OCI-LY1 (cell line): ENCODE measurements at regions not wholly inside any gene's neighbourhood (a gene's known extent, or its start where the extent isn't known, plus 50 kb on each side); places are given as distances from the start of the nearest gene placed in this dataset.
"Not testable (repeated sequence)": the region's sequence is repeated elsewhere in the genome, so short reads cannot be mapped to it uniquely, and the experiment has no call there.

Experiments
- H2AFZ ChIP-seq: fragments of 200-600 bp; sonication (generic), shearing (Covaris generic); 2 replicates; pipeline ENCODE4 v1.6.0; 2014; ENCODE audit warnings: antibody characterized with exemption, mild to moderate bottlenecking, low read length
- H3F3A ChIP-seq: fragments of 200-600 bp; sonication (generic), shearing (Covaris generic); 2 replicates; pipeline ENCODE4 v1.6.0; 2014; ENCODE audit warnings: mild to moderate bottlenecking, antibody characterized with exemption, low read length, moderate library complexity; ENCODE audit not compliant: insufficient read depth
- H3K27ac ChIP-seq: fragments of 200-600 bp; sonication (generic); 2 replicates; pipeline ENCODE4 v1.5.1; 2014; ENCODE audit warnings: low read length, mixed run types, mild to moderate bottlenecking, low read depth; ENCODE audit not compliant: poor library complexity, severe bottlenecking
- H3K27me3 ChIP-seq: fragments of 200-600 bp; sonication (generic); 2 replicates; pipeline ENCODE4 v1.6.0; 2014; ENCODE audit warnings: antibody characterized with exemption, mild to moderate bottlenecking, low read length, moderate library complexity; ENCODE audit not compliant: insufficient read depth
- H3K36me3 ChIP-seq: fragments of 200-600 bp; sonication (generic); 2 replicates; pipeline ENCODE4 v1.6.1; 2014; ENCODE audit warnings: mild to moderate bottlenecking, antibody characterized with exemption, low read length, moderate library complexity, mixed read lengths; ENCODE audit not compliant: insufficient read depth
- H3K4me1 ChIP-seq: fragments of 200-600 bp; sonication (generic); 2 replicates; pipeline ENCODE4 v1.5.1; 2014; ENCODE audit warnings: mild to moderate bottlenecking, low read length, moderate library complexity; ENCODE audit not compliant: insufficient read depth, severe bottlenecking
- H3K4me2 ChIP-seq: fragments of 200-600 bp; sonication (generic), shearing (Covaris generic); 2 replicates; pipeline ENCODE4 v1.6.1; 2014; ENCODE audit warnings: low read length
- H3K4me3 ChIP-seq: fragments of 200-600 bp; sonication (generic); 2 replicates; pipeline ENCODE4 v1.5.1; 2014; ENCODE audit warnings: low read length, low read depth, mild to moderate bottlenecking, mixed read lengths; ENCODE audit not compliant: poor library complexity, severe bottlenecking
- H3K79me2 ChIP-seq: fragments of 200-600 bp; shearing (Covaris generic); 2 replicates; pipeline ENCODE4 v1.6.1; 2016; ENCODE audit warnings: mixed run types, low read length, mixed read lengths; ENCODE audit not compliant: insufficient read depth
- H3K9ac ChIP-seq: fragments of 200-600 bp; sonication (generic), shearing (Covaris generic); 2 replicates; pipeline ENCODE4 v1.6.1; 2014; ENCODE audit warnings: mild to moderate bottlenecking, low read length, mixed read lengths
- H3K9me2 ChIP-seq: fragments of 200-600 bp; sonication (generic), shearing (Covaris generic); 2 replicates; pipeline ENCODE4 v1.6.1; 2014; ENCODE audit warnings: low read depth, mild to moderate bottlenecking, low read length, mixed read lengths
- H3K9me3 ChIP-seq: fragments of 200-600 bp; shearing (Covaris generic); 2 replicates; pipeline ENCODE4 v1.6.1; 2014; ENCODE audit warnings: low read length, mixed read lengths
- H4K20me1 ChIP-seq: fragments of 200-600 bp; sonication (generic), shearing (Covaris generic); 2 replicates; pipeline ENCODE4 v1.6.0; 2016; ENCODE audit warnings: mild to moderate bottlenecking, low read length; ENCODE audit not compliant: insufficient read depth
- EZH2 ChIP-seq: fragments of 200-600 bp; sonication (generic), shearing (Covaris generic); IDR thresholded peaks from 2 replicates; pipeline ENCODE4 v1.8.0; 2017; ENCODE audit warnings: borderline replicate concordance, mixed run types, mild to moderate bottlenecking, antibody characterized with exemption, low read length, moderate library complexity, mixed read lengths
- TF ChIP-seq, protein P1 (sequence below): fragments of 200-600 bp; sonication (generic), shearing (Covaris generic); IDR thresholded peaks from 2 replicates; pipeline ENCODE4 v1.5.1; 2017; ENCODE audit warnings: mild to moderate bottlenecking, antibody characterized with exemption, low read length, moderate library complexity, mixed read lengths

DNA sequence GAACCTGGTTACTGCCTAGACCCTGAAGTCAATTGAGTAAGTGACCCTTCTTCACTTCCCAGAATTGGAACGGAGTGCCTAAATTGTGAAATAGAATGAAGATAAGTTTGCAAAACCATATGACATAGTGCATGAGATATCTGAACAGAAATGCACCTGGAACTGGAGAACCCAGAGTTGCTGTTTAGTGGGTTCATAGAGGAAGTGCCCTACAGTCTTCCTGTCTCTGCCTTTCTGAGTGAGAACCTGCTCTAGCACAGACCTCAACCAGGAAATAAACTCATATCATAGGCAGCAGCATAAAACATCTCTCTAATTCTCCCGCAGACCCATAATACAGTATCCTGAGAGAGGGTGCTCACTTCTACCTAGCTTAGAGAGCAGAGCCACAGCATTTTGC is 82.9 kb downstream of the EOMES start:
- no peaks in the 10 kb centered on the region for H4K20me1 ChIP-seq
- no peak overlapping the region for H3K9ac ChIP-seq
- H3K9me2 ChIP-seq = no peaks in the 10 kb centered on the region
- no peak overlapping the region for H2AFZ ChIP-seq
- TF ChIP-seq, protein P1, sequence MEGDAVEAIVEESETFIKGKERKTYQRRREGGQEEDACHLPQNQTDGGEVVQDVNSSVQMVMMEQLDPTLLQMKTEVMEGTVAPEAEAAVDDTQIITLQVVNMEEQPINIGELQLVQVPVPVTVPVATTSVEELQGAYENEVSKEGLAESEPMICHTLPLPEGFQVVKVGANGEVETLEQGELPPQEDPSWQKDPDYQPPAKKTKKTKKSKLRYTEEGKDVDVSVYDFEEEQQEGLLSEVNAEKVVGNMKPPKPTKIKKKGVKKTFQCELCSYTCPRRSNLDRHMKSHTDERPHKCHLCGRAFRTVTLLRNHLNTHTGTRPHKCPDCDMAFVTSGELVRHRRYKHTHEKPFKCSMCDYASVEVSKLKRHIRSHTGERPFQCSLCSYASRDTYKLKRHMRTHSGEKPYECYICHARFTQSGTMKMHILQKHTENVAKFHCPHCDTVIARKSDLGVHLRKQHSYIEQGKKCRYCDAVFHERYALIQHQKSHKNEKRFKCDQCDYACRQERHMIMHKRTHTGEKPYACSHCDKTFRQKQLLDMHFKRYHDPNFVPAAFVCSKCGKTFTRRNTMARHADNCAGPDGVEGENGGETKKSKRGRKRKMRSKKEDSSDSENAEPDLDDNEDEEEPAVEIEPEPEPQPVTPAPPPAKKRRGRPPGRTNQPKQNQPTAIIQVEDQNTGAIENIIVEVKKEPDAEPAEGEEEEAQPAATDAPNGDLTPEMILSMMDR = no peak
- TF ChIP-seq EZH2 = no peak
- no peaks in the 10 kb centered on the region for H3K4me1 ChIP-seq
- H3K9me3 ChIP-seq = no peaks in the 10 kb centered on the region
- no peak overlapping the region for H3K4me2 ChIP-seq
- no peaks in the 10 kb centered on the region for H3K79me2 ChIP-seq
- H3K4me3 ChIP-seq = no peak overlapping the region
- H3F3A ChIP-seq = no peaks in the 10 kb centered on the region
- H3K36me3 ChIP-seq = no peaks in the 10 kb centered on the region
- no peak overlapping the region for H3K27ac ChIP-seq
- no peaks in the 10 kb centered on the region for H3K27me3 ChIP-seq

DNA sequence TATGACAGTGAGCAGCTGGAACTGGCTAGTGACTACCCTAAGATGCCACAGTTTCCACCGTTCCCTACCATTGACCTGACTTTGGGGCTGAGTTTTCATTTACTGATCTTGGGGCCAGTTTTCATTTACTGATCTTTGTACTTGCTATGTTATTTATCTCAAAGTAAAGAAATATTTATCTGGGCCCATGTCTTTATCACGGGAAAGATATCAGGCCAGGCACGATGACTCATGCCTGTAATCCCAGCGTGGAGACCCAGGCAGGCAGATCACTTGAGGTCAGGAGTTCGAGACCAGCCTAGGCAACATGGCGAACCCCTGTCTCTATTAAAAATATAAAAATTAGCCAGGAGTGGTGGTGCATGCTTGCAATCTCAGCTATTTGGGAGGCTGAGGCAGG is 83.5 kb downstream of the EOMES start:
- no peaks in the 10 kb centered on the region for H3K4me1 ChIP-seq
- no peak overlapping the region for H3K9ac ChIP-seq
- H3K27ac ChIP-seq = no peak overlapping the region
- no peaks in the 10 kb centered on the region for H3K36me3 ChIP-seq
- H3K9me2 ChIP-seq = no peaks in the 10 kb centered on the region
- H3F3A ChIP-seq = no peaks in the 10 kb centered on the region
- TF ChIP-seq, protein P1 = no peak
- no peak for TF ChIP-seq EZH2
- no peak overlapping the region for H3K4me2 ChIP-seq
- H3K4me3 ChIP-seq = no peak overlapping the region
- H4K20me1 ChIP-seq = no peaks in the 10 kb centered on the region
- H3K27me3 ChIP-seq = no peaks in the 10 kb centered on the region
- no peaks in the 10 kb centered on the region for H3K79me2 ChIP-seq
- no peaks in the 10 kb centered on the region for H3K9me3 ChIP-seq
- no peak overlapping the region for H2AFZ ChIP-seq

DNA sequence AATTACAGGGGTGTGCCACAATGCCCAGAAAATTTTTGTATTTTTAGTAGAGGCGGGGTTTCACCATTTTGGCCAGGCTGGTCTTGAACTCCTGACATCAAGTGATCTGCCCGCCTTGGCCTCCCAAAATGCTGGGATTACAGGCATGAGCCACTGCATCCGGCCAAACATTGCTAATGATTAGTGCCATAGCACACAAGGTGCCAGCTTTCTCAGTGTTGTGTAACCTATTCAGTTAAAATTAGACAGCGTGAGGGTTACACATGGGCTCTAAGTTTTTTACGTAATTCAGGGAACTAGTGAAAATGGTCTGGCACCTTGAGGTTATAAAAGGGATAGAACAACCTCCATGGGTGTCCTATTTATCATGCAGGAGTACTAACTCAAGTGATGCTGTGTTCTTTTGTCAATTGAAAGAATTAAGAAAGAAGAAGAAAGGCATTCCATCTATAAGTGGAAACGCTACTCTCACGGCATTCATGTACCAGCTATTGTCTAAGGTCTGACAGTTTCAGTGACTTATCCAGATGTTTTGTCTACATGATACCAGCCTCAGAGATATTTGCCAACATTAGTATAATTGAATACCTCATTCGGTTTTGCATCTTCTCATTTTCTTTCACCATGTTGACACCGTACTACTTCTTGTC is 84.7 kb downstream of the EOMES start:
- Histone ChIP-seq H4K20me1 (no peaks in the 10 kb centered on the region), H3K4me3 (no peak overlapping the region), H3K27me3 (no peaks in the 10 kb centered on the region), H3K9ac (no peak overlapping the region), H3K4me2 (no peak overlapping the region), H3K27ac (no peak overlapping the region), H2AFZ (no peak overlapping the region), H3K79me2 (no peaks in the 10 kb centered on the region), H3K9me2 (no peaks in the 10 kb centered on the region), H3K4me1 (peaks cover 6% of the 10 kb centered on the region), H3F3A (no peaks in the 10 kb centered on the region), H3K36me3 (no peaks in the 10 kb centered on the region), H3K9me3 (no peaks in the 10 kb centered on the region)
- TF ChIP-seq, protein P1 = no peak
- no peak for TF ChIP-seq EZH2

DNA sequence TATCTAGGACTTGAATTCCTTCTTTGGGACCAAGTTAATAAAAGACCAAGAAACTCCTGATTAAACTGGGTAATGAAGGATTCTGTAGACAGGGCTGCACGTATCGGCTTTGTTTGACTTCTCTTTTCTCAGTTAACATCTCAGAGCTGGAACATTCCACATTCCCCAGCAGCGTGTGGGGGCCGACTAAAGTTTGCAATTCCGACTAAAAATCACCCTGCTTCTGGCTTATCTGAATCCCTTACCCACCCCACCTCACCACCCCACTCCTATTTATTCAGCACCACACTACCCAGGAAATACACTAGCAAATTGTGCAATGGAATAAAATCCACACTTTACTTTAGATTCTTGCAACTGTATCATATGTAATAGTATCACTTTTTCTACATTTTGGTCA is 87.1 kb downstream of the EOMES start:
- H3K4me3 ChIP-seq, H3K9me3 ChIP-seq, H3K36me3 ChIP-seq, H3K9me2 ChIP-seq, H3K79me2 ChIP-seq, H3K4me2 ChIP-seq, H4K20me1 ChIP-seq, H3K27ac ChIP-seq, H3K4me1 ChIP-seq, H3K27me3 ChIP-seq, H3K9ac ChIP-seq, H3F3A ChIP-seq, H2AFZ ChIP-seq: not testable (repeated sequence)
